ENCODE measurements at regions not wholly inside any gene's neighbourhood (a gene's known extent, or its start where the extent isn't known, plus 50 kb on each side); places are given as distances from the start of the nearest gene placed in this dataset.
"Not testable (repeated sequence)": the region's sequence is repeated elsewhere in the genome, so short reads cannot be mapped to it uniquely, and the experiment has no call there.

DNA sequence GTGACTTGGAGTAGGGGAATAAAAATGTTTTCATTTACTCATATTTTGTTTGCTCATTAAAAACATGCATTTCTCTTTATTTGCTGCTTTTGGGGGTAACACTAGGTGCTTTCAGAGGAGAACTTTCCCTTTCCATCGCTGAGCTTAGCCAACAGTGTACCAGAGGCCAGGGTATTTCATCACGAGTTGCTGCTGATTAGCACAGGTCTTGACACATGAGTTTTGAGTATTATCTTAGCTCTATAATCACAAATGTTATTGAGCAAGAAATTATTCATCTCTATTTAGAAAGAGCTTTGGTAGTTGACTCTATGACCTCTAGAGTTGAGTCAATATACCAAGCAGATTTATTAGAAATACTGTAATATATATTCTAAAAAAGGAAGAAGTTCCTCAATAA, 375.9 kb downstream of the NXPH1 start:
- DNase-seq, result no peak

GRCh38 chr7:8817448-8818036, 384.1 kb downstream of the NXPH1 start:
- no peak for DNase-seq

GRCh38 chr7:8818406-8818805, 385.0 kb downstream of the NXPH1 start:
- DNase-seq, result no peak

DNA sequence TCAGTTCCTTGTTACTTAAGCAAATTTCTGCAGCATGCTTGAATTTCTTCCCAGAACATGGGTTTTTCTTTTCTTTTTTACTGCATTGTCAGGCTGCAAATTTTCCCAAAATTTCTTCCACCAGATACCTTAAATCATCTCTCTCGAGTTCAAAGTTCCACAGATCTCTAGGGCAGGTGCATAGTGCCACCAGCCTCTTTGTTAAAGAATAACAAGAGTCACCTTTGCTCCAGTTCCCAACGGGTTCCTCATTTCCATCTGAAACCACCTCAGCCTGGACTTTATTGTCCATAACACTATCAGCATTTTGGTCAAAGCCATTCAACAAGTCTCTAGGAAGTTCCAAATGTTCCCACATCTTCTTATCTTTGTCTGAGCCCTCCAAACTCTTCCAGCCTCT, 389.2 kb downstream of the NXPH1 start:
- DNase-seq, result no peak

GRCh38 chr7:8823486-8823885, 390.1 kb downstream of the NXPH1 start:
- no peak for DNase-seq

DNA sequence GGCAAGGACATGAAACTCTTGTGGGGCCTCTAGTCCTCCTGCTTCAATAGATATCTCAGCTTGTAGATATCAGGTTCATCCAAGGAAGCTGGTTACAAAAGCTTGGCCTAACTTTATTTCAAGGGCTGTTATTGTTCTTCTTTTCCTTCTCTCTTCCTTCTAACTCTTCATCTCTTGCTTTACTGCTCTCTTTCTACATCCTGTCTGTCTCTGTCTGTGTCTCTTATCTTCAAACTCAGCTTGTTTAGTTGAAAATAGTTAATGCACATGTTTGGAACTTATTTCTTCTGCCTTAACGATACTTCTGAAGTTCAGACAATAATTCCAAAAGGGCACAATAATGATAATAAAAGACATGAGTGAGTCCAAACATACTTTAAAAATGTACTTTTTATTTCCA, 393.9 kb downstream of the NXPH1 start:
- DNase-seq, result no peak

DNA sequence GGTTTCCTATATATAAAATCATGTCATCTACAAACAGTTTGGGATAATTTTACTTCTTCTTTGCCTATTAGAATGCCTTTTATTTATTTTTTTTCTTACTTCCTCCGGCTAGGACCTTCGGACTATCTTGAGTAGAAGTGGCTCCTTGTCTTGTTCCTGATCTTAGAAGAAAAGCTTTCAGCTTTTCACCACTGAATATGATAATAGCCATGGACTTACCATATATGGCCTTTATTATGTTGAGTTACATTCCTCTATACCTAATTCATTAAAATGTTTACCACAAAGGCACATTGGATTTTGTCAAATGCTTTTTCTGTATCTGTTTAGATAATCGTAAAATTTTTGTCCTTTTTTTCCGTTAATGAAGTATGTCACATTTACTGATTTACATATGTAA, 395.7 kb downstream of the NXPH1 start:
- no peak for DNase-seq

GRCh38 chr7:8831376-8831775, 398.0 kb downstream of the NXPH1 start:
- no peak for DNase-seq

- DNase-seq, result no peak
Observed at GRCh38 chr7:8833355-8833754, 399.9 kb downstream of the NXPH1 start.

- no peak for DNase-seq
Observed at GRCh38 chr7:8841171-8841570, 407.8 kb downstream of the NXPH1 start.

DNA sequence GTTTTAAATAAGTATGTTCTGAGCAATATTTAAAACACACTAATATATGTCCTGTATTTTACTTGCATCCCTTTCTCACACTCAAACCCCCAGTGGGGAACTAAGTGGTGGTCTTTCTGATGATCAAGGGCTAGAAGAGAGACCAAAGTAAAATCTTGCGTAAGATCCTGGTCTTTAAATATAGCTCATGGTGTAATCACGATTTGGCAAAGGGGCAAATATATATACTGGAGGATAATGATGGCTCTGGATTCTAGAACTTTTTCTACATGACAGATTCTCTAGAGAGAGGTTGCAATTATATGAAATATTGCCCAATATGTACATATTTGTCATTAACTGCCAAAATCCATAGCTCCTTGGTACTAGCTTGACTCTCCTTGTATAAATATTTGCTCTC, 438.3 kb downstream of the NXPH1 start:
- DNase-seq, result no peak

- DNase-seq, result no peak
Observed at GRCh38 chr7:8881916-8882315, 448.5 kb downstream of the NXPH1 start.

- no peak for DNase-seq
Observed at GRCh38 chr7:8885480-8886000, 452.1 kb downstream of the NXPH1 start.

DNA sequence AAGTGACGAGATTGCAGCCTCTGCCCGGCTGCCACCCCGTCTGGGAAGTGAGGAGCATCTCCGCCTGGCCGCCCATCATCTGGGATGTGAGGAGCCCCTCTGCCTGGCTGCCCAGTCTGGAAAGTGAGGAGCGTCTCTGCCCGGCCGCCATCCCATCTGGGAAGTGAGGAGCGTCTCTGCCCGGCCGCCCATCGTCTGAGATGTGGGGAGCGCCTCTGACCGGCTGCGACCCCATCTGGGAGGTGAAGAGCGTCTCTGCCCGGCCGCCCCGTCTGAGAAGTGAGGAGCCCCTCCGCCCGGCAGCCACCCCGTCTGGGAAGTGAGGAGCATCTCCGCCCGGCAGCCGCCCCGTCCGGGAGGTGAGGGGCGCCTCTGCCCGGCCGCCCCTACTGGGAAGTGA, 456.9 kb downstream of the NXPH1 start:
- DNase-seq, result not testable (repeated sequence)

- no peak for DNase-seq
Observed at GRCh38 chr7:8893775-8894174, 460.4 kb downstream of the NXPH1 start.

- no peak for DNase-seq
Observed at GRCh38 chr7:8906396-8907075, 473.1 kb downstream of the NXPH1 start.

- DNase-seq, result no peak
Observed at GRCh38 chr7:8908889-8909288, 475.5 kb downstream of the NXPH1 start.

DNA sequence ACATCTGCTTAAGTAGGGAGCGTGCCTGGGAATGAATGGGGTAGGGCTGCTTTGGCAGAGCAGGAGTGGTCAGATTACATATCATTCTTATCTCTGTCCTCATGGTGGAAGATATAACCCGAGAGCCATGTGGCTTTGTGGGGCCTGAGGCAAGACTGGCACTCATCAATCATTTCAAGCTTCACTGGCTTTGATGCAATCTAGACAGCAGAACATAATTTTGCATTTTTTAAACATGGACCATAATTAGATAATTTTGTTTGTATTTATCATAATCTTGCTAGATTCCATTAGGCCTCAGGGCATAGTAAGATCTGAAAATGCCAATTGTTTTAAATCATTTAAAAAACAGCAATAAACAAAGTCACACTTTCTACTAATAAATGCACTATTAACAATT, 480.3 kb downstream of the NXPH1 start:
- no peak for DNase-seq

DNA sequence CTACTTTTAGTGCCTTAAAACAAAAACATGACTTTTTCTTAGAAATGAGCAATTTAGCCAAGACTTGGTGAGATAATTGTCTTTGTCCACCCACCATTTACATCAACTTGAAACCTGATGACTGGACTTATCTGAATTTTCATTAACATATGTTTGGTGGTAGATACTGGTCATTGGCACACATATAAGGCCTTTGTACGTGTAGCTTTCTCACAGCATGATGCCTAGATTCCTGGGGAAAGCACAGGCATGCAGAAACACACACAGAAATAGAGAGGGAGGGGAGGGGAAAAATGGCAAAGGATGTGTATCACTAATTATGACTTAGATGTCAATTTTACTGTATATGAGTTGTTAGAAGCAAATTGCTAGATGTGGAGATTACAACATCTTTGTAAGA, 488.4 kb downstream of the NXPH1 start:
- no peak for DNase-seq

DNA sequence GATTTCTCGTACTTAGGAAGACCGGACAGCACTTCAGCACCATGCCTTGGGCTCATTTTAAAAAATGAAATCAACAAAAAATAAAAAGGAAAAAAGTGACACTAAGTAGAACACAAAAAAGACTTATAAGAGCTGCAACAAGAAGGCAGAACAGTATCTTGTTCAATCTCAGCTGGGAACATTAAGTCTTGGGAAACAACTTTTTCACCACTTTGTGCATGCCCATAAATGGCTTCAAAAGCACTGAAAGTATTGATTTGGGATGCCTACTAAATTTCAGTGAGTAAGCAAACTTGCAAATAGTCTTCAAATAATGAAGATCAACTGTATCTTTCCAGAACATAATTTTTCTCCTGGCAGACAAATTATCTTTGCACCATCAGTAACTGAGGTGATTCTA, 489.3 kb downstream of the NXPH1 start:
- no peak for DNase-seq

DNA sequence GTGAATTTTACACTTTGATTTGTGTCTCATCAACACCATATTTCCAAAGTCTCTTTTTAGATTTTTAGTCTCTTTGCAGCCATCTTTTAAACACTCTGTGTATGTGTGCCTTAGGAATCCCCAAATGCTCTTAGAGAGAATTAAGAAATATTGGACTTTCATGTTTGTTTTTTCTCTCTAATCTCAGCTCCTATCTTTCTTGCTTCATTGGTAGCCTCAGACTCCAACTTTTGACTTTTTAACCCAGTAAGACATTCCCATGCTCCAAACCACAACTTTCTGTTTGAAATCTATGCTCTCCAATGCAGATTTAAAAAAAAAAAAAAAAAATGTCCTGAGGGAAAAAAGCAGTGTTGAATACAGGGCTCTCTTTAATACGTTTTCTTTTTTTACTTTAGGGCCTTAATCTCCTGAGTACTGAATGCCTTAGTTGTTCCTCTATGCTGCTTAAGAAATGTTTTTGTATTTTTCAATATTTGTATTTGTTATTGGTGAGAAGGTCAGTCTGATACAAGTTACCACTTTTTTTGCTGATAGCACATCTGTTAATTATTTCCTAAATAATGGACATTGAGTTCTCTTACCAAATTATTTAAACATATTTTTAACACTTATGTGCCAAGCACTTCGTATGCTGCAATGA, 489.9 kb downstream of the NXPH1 start:
- no peak for DNase-seq

DNA sequence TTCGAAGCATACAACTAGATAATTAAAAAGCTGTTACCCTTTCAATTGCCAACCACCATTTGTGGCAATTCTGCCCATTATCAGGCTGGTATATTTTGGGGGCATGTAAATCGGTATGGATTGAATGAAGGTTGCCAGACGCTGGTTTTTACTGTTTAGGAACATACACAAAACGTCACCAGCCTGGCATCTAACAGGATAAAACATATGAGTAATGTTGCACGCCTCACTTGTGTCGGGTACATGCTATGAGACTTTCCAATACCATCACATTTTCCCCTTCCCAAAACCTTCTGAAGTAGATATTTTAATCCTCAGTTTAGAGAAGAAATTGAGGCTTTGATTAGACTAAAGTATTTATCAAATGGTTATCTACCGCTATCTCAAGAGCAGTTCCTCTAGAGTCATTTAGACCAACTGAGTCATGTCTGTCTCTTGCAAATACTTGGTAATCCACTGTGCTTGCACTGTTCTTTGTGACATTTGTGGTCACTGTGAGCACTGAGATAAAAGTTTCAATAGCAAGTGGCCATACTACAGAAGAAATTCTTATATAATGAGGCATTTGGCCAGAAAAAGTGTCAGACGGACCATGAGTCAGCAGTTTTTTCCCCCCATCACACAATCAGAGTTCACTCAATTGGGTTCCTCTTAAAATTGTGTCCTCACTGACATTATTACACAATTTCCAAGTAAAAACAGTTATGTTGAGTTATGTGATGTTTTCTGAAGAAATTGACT, 498.7 kb downstream of the NXPH1 start:
- no peak for DNase-seq

- DNase-seq, result no peak
Observed at GRCh38 chr7:8932751-8933150, 499.3 kb downstream of the NXPH1 start.

- DNase-seq, result no peak
Observed at GRCh38 chr7:8937204-8937603, 503.8 kb downstream of the NXPH1 start.

Data from activated CD4-positive, alpha-beta T cell treated with anti-CD3 and anti-CD28 coated beads, Interleukin-2, amount 50 U/mL, for 16 hours (primary cell).